Lower lobe of right lung (tissue), 2 donors: ENCODE measurements at regions not wholly inside any gene's neighbourhood (a gene's known extent, or its start where the extent isn't known, plus 50 kb on each side); places are given as distances from the start of the nearest gene placed in this dataset.

Experiments used
- ATAC-seq, 2 donors: fragments of 200-7000 bp; cut with Tn5 transposase; one replicate each; pipeline ENCODE4 v1.9.1; 2020 to 2022; ENCODE audit warnings: mild to moderate bottlenecking in 2 of 2, moderate library complexity in 2 of 2
- DNase-seq: peaks from one replicate; pipeline ENCODE4 v3.0.0-alpha.2; 2020
- H3K27ac ChIP-seq: fragments of 200-600 bp; one replicate; pipeline ENCODE4 v1.8.0; 2022
- H3K27me3 ChIP-seq: fragments of 200-600 bp; one replicate; pipeline ENCODE4 v1.8.0; 2022; ENCODE audit warnings: low read depth
- H3K36me3 ChIP-seq: fragments of 200-600 bp; one replicate; pipeline ENCODE4 v1.8.0; 2022; ENCODE audit warnings: mild to moderate bottlenecking
- H3K4me1 ChIP-seq: fragments of 200-600 bp; one replicate; pipeline ENCODE4 v1.8.0; 2022
- H3K4me3 ChIP-seq: fragments of 200-600 bp; one replicate; pipeline ENCODE4 v1.8.0; 2022; ENCODE audit warnings: mild to moderate bottlenecking
- H3K9me3 ChIP-seq: fragments of 200-600 bp; one replicate; pipeline ENCODE4 v1.8.0; 2022
- CTCF ChIP-seq: fragments of 200-600 bp; IDR thresholded peaks from one replicate; pipeline ENCODE4 v1.8.0; 2022; ENCODE audit warnings: antibody characterized with exemption, mild to moderate bottlenecking
- intact Hi-C: fragments of 100-400 bp; cut with DNase I; formaldehyde crosslinking; loops from one replicate; pipeline ENCODE4 v1.11.0; 2022
- donor health status: DM: no; HTN: yes; CAD: no; lungs with severe emphysema.

DNA sequence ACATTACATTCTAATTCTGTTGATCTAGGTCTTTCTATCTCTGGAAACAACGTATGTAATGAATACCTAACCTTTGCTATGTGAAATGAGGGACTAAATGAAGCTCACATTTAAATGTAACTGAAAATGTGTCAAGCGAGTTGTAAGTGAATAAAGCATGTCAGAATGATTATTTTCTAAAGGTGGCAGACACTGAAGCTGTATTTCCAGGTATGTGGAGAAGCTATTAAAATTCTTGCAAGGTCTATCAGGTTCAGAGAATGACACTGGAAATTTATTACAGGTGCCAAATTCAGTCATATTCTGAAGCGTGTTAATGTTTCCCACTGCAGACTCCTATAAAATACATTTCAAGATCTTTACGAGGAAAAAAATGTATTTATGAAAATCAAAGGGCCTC is 641.4 kb downstream of the RPS29 start:
- no peak overlapping the region for H3K27ac ChIP-seq
- no peaks in the 10 kb centered on the region for H3K4me1 ChIP-seq
- ATAC-seq (no peak), DNase-seq (no peak)
- H3K36me3 ChIP-seq: no peaks in the 10 kb centered on the region
- TF ChIP-seq CTCF: no peak
- intact Hi-C loops: no loop called here
- no peaks in the 10 kb centered on the region for H3K27me3 ChIP-seq
- no peaks in the 10 kb centered on the region for H3K9me3 ChIP-seq
- H3K4me3 ChIP-seq: no peak overlapping the region

- Histone ChIP-seq H3K4me1 (no peaks in the 10 kb centered on the region), H3K27me3 (no peaks in the 10 kb centered on the region), H3K9me3 (no peaks in the 10 kb centered on the region), H3K36me3 (no peaks in the 10 kb centered on the region), H3K4me3 (no peak overlapping the region), H3K27ac (no peak overlapping the region)
- DNase-seq: no peak
- intact Hi-C loops: no loop called here
- ATAC-seq: no peak
- no peak for TF ChIP-seq CTCF
Observed at GRCh38 chr14:48943913-48944312, 642.3 kb downstream of the RPS29 start.

GRCh38 chr14:48937541-48938195 is 648.5 kb downstream of the RPS29 start:
- ATAC-seq (no peak), DNase-seq (no peak)
- H3K9me3 ChIP-seq: no peaks in the 10 kb centered on the region
- H3K4me1 ChIP-seq: no peaks in the 10 kb centered on the region
- H3K27ac ChIP-seq: no peak overlapping the region
- intact Hi-C loops: no loop called here
- no peak overlapping the region for H3K4me3 ChIP-seq
- H3K36me3 ChIP-seq: no peaks in the 10 kb centered on the region
- no peak for TF ChIP-seq CTCF
- H3K27me3 ChIP-seq: no peaks in the 10 kb centered on the region

GRCh38 chr14:48936849-48937248 is 649.3 kb downstream of the RPS29 start:
- no peak for TF ChIP-seq CTCF
- H3K27me3 ChIP-seq: no peaks in the 10 kb centered on the region
- no peak for DNase-seq
- intact Hi-C loops: no loop called here
- H3K4me1 ChIP-seq: no peaks in the 10 kb centered on the region
- no peaks in the 10 kb centered on the region for H3K9me3 ChIP-seq
- no peak for ATAC-seq
- H3K36me3 ChIP-seq: no peaks in the 10 kb centered on the region
- H3K27ac ChIP-seq: no peak overlapping the region
- H3K4me3 ChIP-seq: no peak overlapping the region

DNA sequence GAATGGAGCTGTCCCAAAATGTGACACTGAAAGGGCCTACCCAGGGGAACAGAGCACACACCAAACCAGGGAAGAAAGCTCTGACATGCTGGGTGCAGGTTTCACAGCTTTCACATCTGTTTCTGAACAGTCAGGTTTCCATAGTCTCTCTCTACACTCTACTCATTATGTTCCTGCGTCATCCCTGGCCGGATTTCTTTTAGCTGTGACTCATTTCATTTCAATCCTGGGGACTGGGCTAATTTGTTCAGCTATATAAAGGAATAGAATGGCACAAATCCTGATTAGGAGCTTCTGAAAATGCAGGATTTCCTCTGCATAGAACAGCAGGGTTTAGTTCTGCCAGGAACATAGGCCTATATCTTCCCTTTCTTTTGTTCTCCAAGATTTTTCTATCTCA is 649.8 kb downstream of the RPS29 start:
- Histone ChIP-seq H3K27me3 (no peaks in the 10 kb centered on the region), H3K36me3 (no peaks in the 10 kb centered on the region), H3K4me1 (no peaks in the 10 kb centered on the region), H3K9me3 (no peaks in the 10 kb centered on the region), H3K4me3 (no peak overlapping the region), H3K27ac (no peak overlapping the region)
- DNase-seq: no peak
- TF ChIP-seq CTCF: no peak
- intact Hi-C loops: no loop called here
- ATAC-seq: no peak
